ENCODE measurements at regions not wholly inside any gene's neighbourhood (a gene's known extent, or its start where the extent isn't known, plus 50 kb on each side); places are given as distances from the start of the nearest gene placed in this dataset.

- TF ChIP-seq, protein P1, sequence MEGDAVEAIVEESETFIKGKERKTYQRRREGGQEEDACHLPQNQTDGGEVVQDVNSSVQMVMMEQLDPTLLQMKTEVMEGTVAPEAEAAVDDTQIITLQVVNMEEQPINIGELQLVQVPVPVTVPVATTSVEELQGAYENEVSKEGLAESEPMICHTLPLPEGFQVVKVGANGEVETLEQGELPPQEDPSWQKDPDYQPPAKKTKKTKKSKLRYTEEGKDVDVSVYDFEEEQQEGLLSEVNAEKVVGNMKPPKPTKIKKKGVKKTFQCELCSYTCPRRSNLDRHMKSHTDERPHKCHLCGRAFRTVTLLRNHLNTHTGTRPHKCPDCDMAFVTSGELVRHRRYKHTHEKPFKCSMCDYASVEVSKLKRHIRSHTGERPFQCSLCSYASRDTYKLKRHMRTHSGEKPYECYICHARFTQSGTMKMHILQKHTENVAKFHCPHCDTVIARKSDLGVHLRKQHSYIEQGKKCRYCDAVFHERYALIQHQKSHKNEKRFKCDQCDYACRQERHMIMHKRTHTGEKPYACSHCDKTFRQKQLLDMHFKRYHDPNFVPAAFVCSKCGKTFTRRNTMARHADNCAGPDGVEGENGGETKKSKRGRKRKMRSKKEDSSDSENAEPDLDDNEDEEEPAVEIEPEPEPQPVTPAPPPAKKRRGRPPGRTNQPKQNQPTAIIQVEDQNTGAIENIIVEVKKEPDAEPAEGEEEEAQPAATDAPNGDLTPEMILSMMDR (IDR thresholded peaks at IDR 0.05; ENCODE audit: low read length), result no peak
- no peak for TF ChIP-seq EZH2 (IDR thresholded peaks at IDR 0.05; ENCODE audit: borderline replicate concordance, low read length)
Observed at GRCh38 chr6:44642349-44642748, 254.8 kb downstream of the CDC5L start.

Data from OCI-LY1 (cell line).